ENCODE measurements at regions not wholly inside any gene's neighbourhood (a gene's known extent, or its start where the extent isn't known, plus 50 kb on each side); places are given as distances from the start of the nearest gene placed in this dataset.

GRCh38 chr10:80770239-80770638 is 232.5 kb downstream of the SH2D4B start:
- H3K27me3 Mint-ChIP-seq (ENCODE audit: unreplicated experiment) = no peaks in the 10 kb centered on the region
- peaks cover 3% of the 10 kb centered on the region for H3K9me3 Mint-ChIP-seq (ENCODE audit: unreplicated experiment)
- no peaks in the 10 kb centered on the region for H3K4me1 Mint-ChIP-seq (ENCODE audit: unreplicated experiment)
- H3K4me3 Mint-ChIP-seq (ENCODE audit: unreplicated experiment) = no peak overlapping the region
- no peak for DNase-seq (ENCODE audit: extremely low spot score, unreplicated experiment)
- H3K27ac Mint-ChIP-seq (ENCODE audit: unreplicated experiment) = no peak overlapping the region
- no peak for TF ChIP-seq CTCF (IDR thresholded peaks at IDR 0.05)
- no peaks in the 10 kb centered on the region for H3K36me3 Mint-ChIP-seq (ENCODE audit: unreplicated experiment)

- no peak for DNase-seq (ENCODE audit: extremely low spot score, unreplicated experiment)
- peaks cover 3% of the 10 kb centered on the region for H3K9me3 Mint-ChIP-seq (ENCODE audit: unreplicated experiment)
- H3K4me3 Mint-ChIP-seq (ENCODE audit: unreplicated experiment) = no peak overlapping the region
- no peak overlapping the region for H3K27ac Mint-ChIP-seq (ENCODE audit: unreplicated experiment)
- H3K27me3 Mint-ChIP-seq (ENCODE audit: unreplicated experiment) = no peaks in the 10 kb centered on the region
- no peaks in the 10 kb centered on the region for H3K4me1 Mint-ChIP-seq (ENCODE audit: unreplicated experiment)
- no peak for TF ChIP-seq CTCF (IDR thresholded peaks at IDR 0.05)
- H3K36me3 Mint-ChIP-seq (ENCODE audit: unreplicated experiment) = no peaks in the 10 kb centered on the region
These were observed 233.6 kb downstream of the SH2D4B start for GRCh38 chr10:80771285-80771684.

GRCh38 chr10:80771902-80772555 is 234.3 kb downstream of the SH2D4B start:
- no peak overlapping the region for H3K4me3 Mint-ChIP-seq (ENCODE audit: unreplicated experiment)
- peaks cover 3% of the 10 kb centered on the region for H3K9me3 Mint-ChIP-seq (ENCODE audit: unreplicated experiment)
- DNase-seq (ENCODE audit: extremely low spot score, unreplicated experiment) = no peak
- no peaks in the 10 kb centered on the region for H3K27me3 Mint-ChIP-seq (ENCODE audit: unreplicated experiment)
- no peaks in the 10 kb centered on the region for H3K36me3 Mint-ChIP-seq (ENCODE audit: unreplicated experiment)
- no peak overlapping the region for H3K27ac Mint-ChIP-seq (ENCODE audit: unreplicated experiment)
- H3K4me1 Mint-ChIP-seq (ENCODE audit: unreplicated experiment) = no peaks in the 10 kb centered on the region
- TF ChIP-seq CTCF (IDR thresholded peaks at IDR 0.05) = no peak

- no peak overlapping the region for H3K27ac Mint-ChIP-seq (ENCODE audit: unreplicated experiment)
- peaks cover 3% of the 10 kb centered on the region for H3K9me3 Mint-ChIP-seq (ENCODE audit: unreplicated experiment)
- no peaks in the 10 kb centered on the region for H3K4me1 Mint-ChIP-seq (ENCODE audit: unreplicated experiment)
- no peaks in the 10 kb centered on the region for H3K27me3 Mint-ChIP-seq (ENCODE audit: unreplicated experiment)
- no peak overlapping the region for H3K4me3 Mint-ChIP-seq (ENCODE audit: unreplicated experiment)
- H3K36me3 Mint-ChIP-seq (ENCODE audit: unreplicated experiment) = no peaks in the 10 kb centered on the region
- no peak for TF ChIP-seq CTCF (IDR thresholded peaks at IDR 0.05)
- DNase-seq (ENCODE audit: extremely low spot score, unreplicated experiment) = no peak
These were observed 234.9 kb downstream of the SH2D4B start for GRCh38 chr10:80772596-80772995.

- H3K27ac Mint-ChIP-seq (ENCODE audit: unreplicated experiment) = no peak overlapping the region
- H3K4me1 Mint-ChIP-seq (ENCODE audit: unreplicated experiment) = no peaks in the 10 kb centered on the region
- no peak for TF ChIP-seq CTCF (IDR thresholded peaks at IDR 0.05)
- no peaks in the 10 kb centered on the region for H3K9me3 Mint-ChIP-seq (ENCODE audit: unreplicated experiment)
- no peak for DNase-seq (ENCODE audit: extremely low spot score, unreplicated experiment)
- no peaks in the 10 kb centered on the region for H3K36me3 Mint-ChIP-seq (ENCODE audit: unreplicated experiment)
- peaks cover 2% of the 10 kb centered on the region for H3K27me3 Mint-ChIP-seq (ENCODE audit: unreplicated experiment)
- no peak overlapping the region for H3K4me3 Mint-ChIP-seq (ENCODE audit: unreplicated experiment)
These were observed 247.0 kb downstream of the SH2D4B start for GRCh38 chr10:80784695-80785094.

Data from osteocyte (in vitro differentiated cells).